Bronchial epithelial cell (primary cell): ENCODE measurements at regions not wholly inside any gene's neighbourhood (a gene's known extent, or its start where the extent isn't known, plus 50 kb on each side); places are given as distances from the start of the nearest gene placed in this dataset.

Experiments used
- DNase-seq: peaks from one replicate; pipeline ENCODE4 v3.0.0-alpha.2; 2010; ENCODE audit warnings: low read depth
- FAIRE-seq: peaks from 2 replicates; lab custom pipeline; 2011; peaks lifted over from hg19 to GRCh38; lab: Jason Lieb, UNC
- H3K27me3 ChIP-seq: 2 replicates; pipeline ENCODE4 v1.5.1; 2011; ENCODE audit warnings: low read length; ENCODE audit not compliant: control insufficient read depth, insufficient read depth
- H3K36me3 ChIP-seq: 2 replicates; pipeline ENCODE4 v1.5.1; 2011; ENCODE audit warnings: low read length; ENCODE audit not compliant: control insufficient read depth, insufficient read depth
- H3K4me3 ChIP-seq: 2 replicates; pipeline ENCODE4 v1.5.1; 2011; ENCODE audit warnings: mild to moderate bottlenecking, low read depth, low read length, control low read depth
- CTCF ChIP-seq: IDR thresholded peaks from 2 replicates; pipeline ENCODE4 v1.5.1; 2011; ENCODE audit warnings: mild to moderate bottlenecking, moderate library complexity, low read length, control low read depth, inconsistent platforms; ENCODE audit not compliant: insufficient read depth, severe bottlenecking

GRCh38 chr12:4054630-4055029 lies 181.4 kb upstream of the PARP11 start:
- no peak for TF ChIP-seq CTCF
- FAIRE-seq (no peak), DNase-seq (no peak)
- Histone ChIP-seq H3K36me3 (no peaks in the 10 kb centered on the region), H3K4me3 (no peak overlapping the region), H3K27me3 (no peaks in the 10 kb centered on the region)

GRCh38 chr12:4052691-4053090 lies 179.5 kb upstream of the PARP11 start:
- no peaks in the 10 kb centered on the region for H3K36me3 ChIP-seq
- FAIRE-seq (no peak), DNase-seq (peak; percentile 87)
- H3K27me3 ChIP-seq = no peaks in the 10 kb centered on the region
- no peak overlapping the region for H3K4me3 ChIP-seq
- no peak for TF ChIP-seq CTCF

DNA sequence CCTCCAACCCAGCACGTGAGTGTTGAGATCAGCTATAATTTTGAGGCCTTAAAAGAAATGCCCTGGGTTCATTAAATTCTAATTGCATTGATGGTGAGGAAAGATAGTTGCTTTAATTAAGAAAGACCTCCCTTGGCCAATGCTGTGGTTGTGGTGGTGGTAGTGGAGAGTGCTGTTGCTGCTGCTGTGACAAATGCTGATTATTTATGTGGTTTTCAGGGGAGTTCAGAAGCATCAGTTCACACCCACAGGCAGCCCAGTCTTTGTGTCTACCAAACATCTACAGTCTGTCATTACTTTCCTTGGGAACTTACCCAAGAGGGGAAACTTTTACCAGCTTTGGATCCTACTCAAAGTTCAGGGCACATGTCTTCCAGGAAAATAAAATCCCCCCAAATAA lies 178.4 kb upstream of the PARP11 start:
- FAIRE-seq = no peak
- no peak for TF ChIP-seq CTCF
- Histone ChIP-seq H3K36me3 (no peaks in the 10 kb centered on the region), H3K27me3 (no peaks in the 10 kb centered on the region), H3K4me3 (no peak overlapping the region)
- DNase-seq = no peak

DNA sequence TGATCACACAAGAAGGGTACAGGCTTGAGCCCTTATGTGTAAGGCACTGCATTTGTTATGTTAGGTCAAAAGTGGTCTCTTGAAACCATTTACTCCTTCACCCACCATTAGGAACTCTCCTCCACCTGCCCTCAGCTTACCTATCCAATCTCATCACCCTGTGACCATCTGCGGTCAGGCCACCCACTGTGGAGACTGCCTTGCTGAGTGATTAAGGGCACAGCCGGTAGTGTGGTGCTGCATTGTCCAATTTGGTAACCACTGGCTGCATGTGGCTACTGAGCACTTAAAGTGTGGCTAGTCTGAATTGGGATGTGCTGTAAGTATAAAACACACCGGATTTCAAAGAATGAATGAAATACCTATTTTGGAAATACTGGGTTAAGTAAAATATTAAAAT lies 177.1 kb upstream of the PARP11 start:
- FAIRE-seq (no peak), DNase-seq (no peak)
- TF ChIP-seq CTCF = no peak
- Histone ChIP-seq H3K27me3 (no peaks in the 10 kb centered on the region), H3K36me3 (no peaks in the 10 kb centered on the region), H3K4me3 (no peak overlapping the region)

GRCh38 chr12:4049298-4050080 lies 176.3 kb upstream of the PARP11 start:
- H3K27me3 ChIP-seq = no peaks in the 10 kb centered on the region
- H3K4me3 ChIP-seq = no peak overlapping the region
- DNase-seq (no peak), FAIRE-seq (no peak)
- no peaks in the 10 kb centered on the region for H3K36me3 ChIP-seq
- no peak for TF ChIP-seq CTCF

- FAIRE-seq (no peak), DNase-seq (no peak)
- H3K4me3 ChIP-seq = no peak overlapping the region
- no peaks in the 10 kb centered on the region for H3K36me3 ChIP-seq
- no peak for TF ChIP-seq CTCF
- no peaks in the 10 kb centered on the region for H3K27me3 ChIP-seq
These were observed 174.2 kb upstream of the PARP11 start for GRCh38 chr12:4047421-4047820.
